GM18505 (cell line): ENCODE measurements at regions not wholly inside any gene's neighbourhood (a gene's known extent, or its start where the extent isn't known, plus 50 kb on each side); places are given as distances from the start of the nearest gene placed in this dataset.
"Not testable (repeated sequence)": the region's sequence is repeated elsewhere in the genome, so short reads cannot be mapped to it uniquely, and the experiment has no call there.

Experiments used
- ATAC-seq: cut with Tn5 transposase; IDR thresholded peaks from one replicate; pipeline ENCODE4 v1.9.1; 2021; ENCODE audit not compliant: unreplicated experiment
- POLR2A ChIP-seq: IDR thresholded peaks from 4 replicates; pipeline ENCODE4 v1.6.1; 2011; ENCODE audit warnings: borderline replicate concordance; ENCODE audit not compliant: insufficient read depth, insufficient read length; ENCODE audit errors: extremely low read depth

- ATAC-seq, result no peak
These were observed 217.5 kb upstream of the PELI2 start for GRCh38 chr14:55900749-55901148.

GRCh38 chr14:55901291-55901690 is 216.9 kb upstream of the PELI2 start:
- ATAC-seq, result no peak
- TF ChIP-seq POLR2A, result no peak

More at GRCh38 chr14:55900749-55901148, 217.5 kb upstream of the PELI2 start:
- TF ChIP-seq POLR2A, result no peak

GRCh38 chr14:55902241-55902640 is 216.0 kb upstream of the PELI2 start:
- TF ChIP-seq POLR2A, result no peak
- ATAC-seq, result no peak

GRCh38 chr14:55904086-55904485 is 214.1 kb upstream of the PELI2 start:
- no peak for ATAC-seq
- no peak for TF ChIP-seq POLR2A

- ATAC-seq, result no peak
- no peak for TF ChIP-seq POLR2A
These were observed 210.1 kb upstream of the PELI2 start for GRCh38 chr14:55908106-55908505.

GRCh38 chr14:55909879-55910278 is 208.3 kb upstream of the PELI2 start:
- TF ChIP-seq POLR2A, result no peak
- ATAC-seq, result no peak

- no peak for TF ChIP-seq POLR2A
These were observed 207.5 kb upstream of the PELI2 start for GRCh38 chr14:55910601-55911243.

GRCh38 chr14:55911776-55912175 is 206.4 kb upstream of the PELI2 start:
- no peak for ATAC-seq
- TF ChIP-seq POLR2A, result no peak

More at GRCh38 chr14:55910601-55911243, 207.5 kb upstream of the PELI2 start:
- no peak for ATAC-seq

GRCh38 chr14:55912344-55912743 is 205.9 kb upstream of the PELI2 start:
- no peak for ATAC-seq
- no peak for TF ChIP-seq POLR2A

GRCh38 chr14:55913324-55914025 is 204.7 kb upstream of the PELI2 start:
- no peak for ATAC-seq
- no peak for TF ChIP-seq POLR2A

GRCh38 chr14:55914771-55915170 is 203.4 kb upstream of the PELI2 start:
- no peak for ATAC-seq
- no peak for TF ChIP-seq POLR2A

GRCh38 chr14:55915456-55915855 is 202.8 kb upstream of the PELI2 start:
- no peak for ATAC-seq
- no peak for TF ChIP-seq POLR2A

- ATAC-seq, result not testable (repeated sequence)
These were observed 198.4 kb upstream of the PELI2 start for GRCh38 chr14:55919800-55920199.

GRCh38 chr14:55921511-55921910 is 196.7 kb upstream of the PELI2 start:
- TF ChIP-seq POLR2A, result no peak
- no peak for ATAC-seq
